Esophagus (tissue), 2 donors: ENCODE measurements at regions not wholly inside any gene's neighbourhood (a gene's known extent, or its start where the extent isn't known, plus 50 kb on each side); places are given as distances from the start of the nearest gene placed in this dataset.

Source experiments
- H3K27ac ChIP-seq, 2 donors: one replicate each; pipeline ENCODE4 v1.5.1; 2013; ENCODE audit warnings: low read depth in 2 of 2, mild to moderate bottlenecking in 2 of 2, inconsistent platforms in 1 of 2, low read length in 1 of 2, moderate library complexity in 1 of 2
- H3K27me3 ChIP-seq, 2 donors: one replicate each; pipeline ENCODE4 v1.6.1; 2013; ENCODE audit warnings: low read length in 2 of 2, control low read depth in 1 of 2, mild to moderate bottlenecking in 1 of 2; ENCODE audit not compliant: insufficient read depth in 2 of 2, control insufficient read depth in 1 of 2
- H3K36me3 ChIP-seq, 2 donors: one replicate each; pipeline ENCODE4 v1.6.1; 2013; ENCODE audit warnings: low read length in 1 of 2; ENCODE audit not compliant: control insufficient read depth in 2 of 2, insufficient read depth in 2 of 2
- H3K4me1 ChIP-seq, 2 donors: one replicate each; pipeline ENCODE4 v1.6.1; 2013; ENCODE audit warnings: low read length in 1 of 2; ENCODE audit not compliant: control insufficient read depth in 2 of 2, insufficient read depth in 2 of 2
- H3K4me3 ChIP-seq, 2 donors: one replicate each; pipeline ENCODE4 v1.5.1; 2013; ENCODE audit warnings: low read length in 2 of 2, mild to moderate bottlenecking in 2 of 2, low read depth in 1 of 2, moderate library complexity in 1 of 2
- H3K9me3 ChIP-seq, 2 donors: one replicate each; pipeline ENCODE4 v1.6.1; 2013; ENCODE audit warnings: mild to moderate bottlenecking in 2 of 2, low read depth in 1 of 2, low read length in 1 of 2, moderate library complexity in 1 of 2; ENCODE audit not compliant: control insufficient read depth in 2 of 2, insufficient read depth in 1 of 2
- WGBS, 2 donors: extraction: QIAGEN DNeasy Blood & Tissue Kit; methylation state at CpG; one replicate each; pipeline ENCODE4 v1.1.7; 2013; 5-methylcytosine and 5-hydroxymethylcytosine counted together
- donor health status: healthy with polysubstance abuse.
- donor health status: Bipolar disorder and iron deficiency.

GRCh38 chr17:77493901-77494663, 353.3 kb downstream of the SEC14L1 start:
- WGBS, 2 donors = 80 to 87% methylated on average over 9 of the region's 9 CpGs
- peaks cover 0 to 55% of the 10 kb centered on the region in 2 donors for H3K36me3 ChIP-seq

GRCh38 chr17:77494664-77495435, 354.1 kb downstream of the SEC14L1 start:
- H3K27me3 ChIP-seq = no peaks in the 10 kb centered on the region
- WGBS, 2 donors = 26 to 27% methylated on average over 18 of the region's 18 CpGs

More at GRCh38 chr17:77493901-77494663, 353.3 kb downstream of the SEC14L1 start:
- H3K27ac ChIP-seq = no peak overlapping the region
- H3K4me3 ChIP-seq = no peak overlapping the region
- H3K4me1 ChIP-seq = peaks cover 3 to 7% of the 10 kb centered on the region in 2 donors
- H3K9me3 ChIP-seq = no peaks in the 10 kb centered on the region
- no peaks in the 10 kb centered on the region for H3K27me3 ChIP-seq

DNA sequence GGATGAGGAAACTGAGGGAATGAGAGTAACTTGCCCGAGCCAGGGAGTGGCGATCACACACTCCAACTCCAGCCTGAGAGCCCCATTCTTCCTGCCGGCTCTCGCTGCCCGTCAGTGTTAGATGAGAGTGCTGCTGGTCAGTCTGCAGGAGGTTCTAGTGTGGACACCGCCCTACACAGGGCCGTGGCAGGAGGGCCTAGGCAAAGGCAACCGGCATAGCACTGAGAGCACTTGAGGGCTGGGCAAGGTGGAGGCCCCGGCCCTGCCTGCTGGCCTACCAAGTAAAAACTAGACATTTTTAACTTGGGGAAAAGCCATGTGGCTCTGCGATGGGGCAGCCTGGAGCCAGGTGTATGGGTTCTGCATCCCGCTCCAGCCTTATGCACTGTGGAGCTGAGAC, 354.8 kb downstream of the SEC14L1 start:
- Histone ChIP-seq H3K27me3 (no peaks in the 10 kb centered on the region), H3K9me3 (no peaks in the 10 kb centered on the region), H3K4me1 (peaks cover 2 to 3% of the 10 kb centered on the region in 2 donors), H3K4me3 (no peak overlapping the region), H3K36me3 (peaks cover 5 to 56% of the 10 kb centered on the region in 2 donors), H3K27ac (no peak overlapping the region)
- WGBS, 2 donors = 92 to 95% methylated on average over 11 of the region's 11 CpGs

More at GRCh38 chr17:77494664-77495435, 354.1 kb downstream of the SEC14L1 start:
- Histone ChIP-seq H3K36me3 (peaks cover under 1 to 55% of the 10 kb centered on the region in 2 donors), H3K9me3 (no peaks in the 10 kb centered on the region), H3K4me3 (no peak overlapping the region), H3K4me1 (peaks cover 2 to 3% of the 10 kb centered on the region in 2 donors), H3K27ac (peak overlapping the region in 1 of 2 donors; percentile 48)

GRCh38 chr17:77496401-77496801, 355.6 kb downstream of the SEC14L1 start:
- Histone ChIP-seq H3K4me1 (peaks cover 2 to 3% of the 10 kb centered on the region in 2 donors), H3K4me3 (no peak overlapping the region), H3K27me3 (no peaks in the 10 kb centered on the region), H3K27ac (no peak overlapping the region), H3K36me3 (peaks cover 5 to 52% of the 10 kb centered on the region in 2 donors), H3K9me3 (no peaks in the 10 kb centered on the region)
- WGBS, 2 donors = 91 to 94% methylated on average over 12 of the region's 12 CpGs

- 89 to 94% methylated on average over 9 of the region's 9 CpGs for WGBS, 2 donors
- Histone ChIP-seq H3K9me3 (no peaks in the 10 kb centered on the region), H3K36me3 (peaks cover 5 to 50% of the 10 kb centered on the region in 2 donors), H3K4me3 (no peak overlapping the region), H3K4me1 (peaks cover 0 to 2% of the 10 kb centered on the region in 2 donors), H3K27me3 (no peaks in the 10 kb centered on the region), H3K27ac (no peak overlapping the region)
These were observed 356.2 kb downstream of the SEC14L1 start for GRCh38 chr17:77496831-77497577.

DNA sequence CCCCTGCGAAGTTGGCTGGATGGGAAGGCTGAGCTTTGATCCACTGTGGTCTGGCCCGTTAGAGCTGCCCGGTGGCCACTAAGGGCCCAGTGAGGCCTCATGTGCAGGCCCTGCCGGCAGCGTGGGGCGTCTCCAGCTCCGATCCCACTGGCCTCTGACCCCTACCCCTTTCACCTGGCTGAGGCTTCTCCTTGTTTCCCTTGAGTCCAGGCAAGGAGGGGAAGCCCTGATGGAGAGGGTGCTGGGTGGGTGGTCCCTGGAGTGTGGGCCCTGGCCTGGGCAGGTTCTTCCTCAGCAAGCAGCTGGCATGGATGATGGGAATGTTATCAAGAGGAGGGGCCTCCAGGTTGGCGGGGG, 356.8 kb downstream of the SEC14L1 start:
- H3K9me3 ChIP-seq = no peaks in the 10 kb centered on the region
- peaks cover 0 to 2% of the 10 kb centered on the region in 2 donors for H3K4me1 ChIP-seq
- H3K27ac ChIP-seq = no peak overlapping the region
- 89 to 95% methylated on average over 8 of the region's 8 CpGs for WGBS, 2 donors
- H3K27me3 ChIP-seq = no peaks in the 10 kb centered on the region
- H3K4me3 ChIP-seq = no peak overlapping the region
- peaks cover 5 to 45% of the 10 kb centered on the region in 2 donors for H3K36me3 ChIP-seq

DNA sequence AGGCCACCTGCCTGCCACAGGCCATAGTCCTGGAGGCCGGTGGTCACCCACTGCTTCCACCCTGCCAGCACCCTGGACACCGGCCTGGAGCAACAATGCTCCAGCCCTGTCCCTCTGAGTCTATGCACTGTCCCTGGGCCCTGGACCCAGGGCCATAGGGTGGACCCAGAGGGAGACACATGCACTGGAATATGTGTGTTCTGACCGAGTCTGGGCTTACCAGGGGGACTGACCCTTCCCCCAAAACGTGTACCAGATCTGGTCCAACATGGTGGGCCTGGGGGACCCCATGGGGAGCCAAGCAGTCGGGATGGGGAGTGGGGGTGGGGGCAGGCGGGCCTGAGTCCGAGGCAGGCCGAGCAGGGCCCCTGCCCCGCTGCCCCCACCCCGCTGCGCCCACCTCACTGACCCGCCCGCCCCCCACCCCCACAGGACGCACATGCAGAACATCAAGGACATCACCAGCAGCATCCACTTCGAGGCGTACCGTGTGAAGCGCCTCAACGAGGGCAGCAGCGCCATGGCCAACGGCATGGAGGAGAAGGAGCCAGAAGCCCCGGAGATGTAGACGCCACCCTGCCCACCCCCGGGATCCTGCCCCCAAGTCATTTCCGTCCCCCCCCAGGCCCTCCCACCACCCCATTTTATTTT, 357.4 kb downstream of the SEC14L1 start:
- H3K4me1 ChIP-seq = peaks cover 0 to 2% of the 10 kb centered on the region in 2 donors
- H3K27ac ChIP-seq = no peak overlapping the region
- no peaks in the 10 kb centered on the region for H3K27me3 ChIP-seq
- no peak overlapping the region for H3K4me3 ChIP-seq
- H3K9me3 ChIP-seq = no peaks in the 10 kb centered on the region
- H3K36me3 ChIP-seq = peaks cover 5 to 39% of the 10 kb centered on the region in 2 donors
- 87 to 89% methylated on average over 18 to 25 of the region's 25 CpGs for WGBS, 2 donors

DNA sequence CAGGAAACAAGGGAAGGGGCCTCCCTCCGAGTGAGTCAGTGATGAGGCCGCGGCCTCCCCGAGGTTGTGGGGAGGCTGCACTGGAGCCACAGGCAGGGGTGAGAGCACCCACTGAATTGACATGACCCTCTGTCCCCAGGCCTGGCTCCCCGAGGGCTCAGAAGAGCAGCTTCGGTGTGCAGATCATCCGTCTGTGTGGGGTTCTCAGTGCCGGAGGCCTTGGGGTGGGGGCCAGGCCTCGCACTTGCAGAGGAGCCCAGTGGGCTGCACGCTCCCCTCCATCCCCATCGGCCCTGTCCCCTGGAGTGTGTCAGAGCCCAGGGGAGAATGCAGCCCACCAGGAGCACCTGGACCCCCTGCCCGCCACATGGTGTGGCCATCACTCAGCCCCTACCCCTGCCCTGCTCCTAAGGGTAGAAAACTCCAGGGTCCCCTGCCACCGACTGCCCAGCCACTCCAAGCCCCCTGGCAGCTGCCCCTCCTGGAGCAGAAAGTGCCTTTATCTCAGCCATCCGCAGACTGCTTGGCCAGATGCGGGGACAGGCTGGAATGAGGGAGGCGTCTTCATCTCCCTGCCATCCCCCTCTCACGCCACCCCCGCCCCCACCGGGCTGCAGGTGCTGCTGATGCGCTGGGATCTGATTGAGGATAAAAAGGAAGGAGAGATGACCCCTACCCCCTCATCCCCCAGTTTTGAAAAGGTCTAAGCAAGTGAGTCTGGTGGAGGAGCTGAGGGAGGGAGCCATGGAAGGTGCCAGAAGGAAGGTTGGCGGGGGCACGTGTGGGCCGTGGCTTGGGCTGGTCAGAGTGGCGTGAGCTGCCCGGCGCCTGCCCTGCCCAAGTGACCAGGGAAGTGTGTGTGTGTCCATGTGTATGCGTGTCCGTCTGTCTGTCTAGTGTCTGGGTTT, 358.3 kb downstream of the SEC14L1 start:
- Histone ChIP-seq H3K4me3 (no peak overlapping the region), H3K27ac (no peak overlapping the region), H3K4me1 (peaks cover 0 to 2% of the 10 kb centered on the region in 2 donors), H3K9me3 (no peaks in the 10 kb centered on the region), H3K36me3 (peaks cover 5 to 36% of the 10 kb centered on the region in 2 donors), H3K27me3 (no peaks in the 10 kb centered on the region)
- 91 to 92% methylated on average over 27 to 28 of the region's 28 CpGs for WGBS, 2 donors
